Activated T-cell treated with anti-CD3 and anti-CD28 coated beads, Interleukin-2, amount 50 U/mL, for 4 hours (primary cell): ENCODE measurements at regions not wholly inside any gene's neighbourhood (a gene's known extent, or its start where the extent isn't known, plus 50 kb on each side); places are given as distances from the start of the nearest gene placed in this dataset.

Experiments used
- ATAC-seq, 2 donors: fragments of 200-7000 bp; cut with Tn5 transposase; one replicate each; pipeline ENCODE4 v1.10.0; 2021
- DNase-seq: peaks from one replicate; pipeline ENCODE4 v3.0.0-alpha.2; 2020
- H3K27me3 Mint-ChIP-seq: one replicate; pipeline ENCODE4 v1.8.0; 2021; ENCODE audit warnings: low read depth, mixed read lengths
- H3K36me3 Mint-ChIP-seq: one replicate; pipeline ENCODE4 v1.8.0; 2022; ENCODE audit warnings: mixed read lengths; ENCODE audit not compliant: insufficient read depth
- H3K4me1 Mint-ChIP-seq: one replicate; pipeline ENCODE4 v1.8.0; 2021; ENCODE audit warnings: low read depth, mixed read lengths
- H3K4me3 Mint-ChIP-seq: one replicate; pipeline ENCODE4 v1.8.0; 2021; ENCODE audit warnings: mild to moderate bottlenecking, moderate library complexity, mixed read lengths
- H3K9me3 Mint-ChIP-seq: one replicate; pipeline ENCODE4 v1.8.0; 2021; ENCODE audit warnings: mixed read lengths

DNA sequence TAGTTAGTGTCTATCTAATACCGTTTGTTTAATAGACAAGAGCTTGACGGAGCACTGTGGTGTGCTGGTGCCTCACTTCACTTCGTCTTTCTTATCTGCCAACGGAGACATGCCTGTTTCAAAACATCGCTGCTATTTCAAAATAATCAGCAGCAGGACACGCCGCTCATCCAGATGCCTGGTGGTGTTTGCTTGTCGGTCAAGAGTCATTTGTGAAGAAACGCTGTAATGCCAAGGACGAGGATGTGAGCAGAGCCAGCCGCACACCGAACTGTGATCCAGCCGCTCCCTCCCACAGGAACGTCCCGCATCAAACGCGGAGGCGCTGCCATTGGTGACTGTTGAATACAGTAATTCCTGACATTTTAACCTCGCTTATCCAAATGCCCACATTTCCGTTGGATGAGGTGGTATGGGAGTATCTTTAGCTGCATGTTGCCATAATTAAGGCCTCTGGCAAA, 432.4 kb downstream of the FBXO15 start:
- DNase-seq (no peak), ATAC-seq (no peak)
- H3K4me3 Mint-ChIP-seq = no peak overlapping the region
- H3K4me1 Mint-ChIP-seq = no peaks in the 10 kb centered on the region
- H3K9me3 Mint-ChIP-seq = no peaks in the 10 kb centered on the region
- no peaks in the 10 kb centered on the region for H3K36me3 Mint-ChIP-seq
- H3K27me3 Mint-ChIP-seq = no peaks in the 10 kb centered on the region

DNA sequence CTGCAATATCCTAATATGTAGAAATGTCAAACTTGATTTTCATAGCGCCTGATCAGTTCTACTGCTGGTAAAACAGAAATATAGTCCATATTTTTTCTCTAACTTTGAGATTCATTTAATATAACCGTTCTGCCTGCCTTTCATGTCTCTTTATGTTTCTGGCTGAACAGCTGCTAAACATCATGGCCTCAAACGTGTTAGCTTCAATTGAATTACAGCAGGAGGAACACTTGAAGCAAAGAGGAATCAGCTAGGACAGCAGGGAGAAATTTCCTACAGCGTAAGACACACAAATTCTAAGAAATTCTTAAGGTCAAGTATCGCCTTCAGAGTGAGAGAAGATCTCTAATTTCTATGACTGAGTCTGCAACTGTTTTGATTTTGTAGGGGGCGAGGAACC, 433.2 kb downstream of the FBXO15 start:
- Mint-ChIP-seq H3K27me3 (no peaks in the 10 kb centered on the region), H3K36me3 (no peaks in the 10 kb centered on the region), H3K4me1 (no peaks in the 10 kb centered on the region), H3K4me3 (no peak overlapping the region), H3K9me3 (no peaks in the 10 kb centered on the region)
- no peak for DNase-seq
- no peak for ATAC-seq

DNA sequence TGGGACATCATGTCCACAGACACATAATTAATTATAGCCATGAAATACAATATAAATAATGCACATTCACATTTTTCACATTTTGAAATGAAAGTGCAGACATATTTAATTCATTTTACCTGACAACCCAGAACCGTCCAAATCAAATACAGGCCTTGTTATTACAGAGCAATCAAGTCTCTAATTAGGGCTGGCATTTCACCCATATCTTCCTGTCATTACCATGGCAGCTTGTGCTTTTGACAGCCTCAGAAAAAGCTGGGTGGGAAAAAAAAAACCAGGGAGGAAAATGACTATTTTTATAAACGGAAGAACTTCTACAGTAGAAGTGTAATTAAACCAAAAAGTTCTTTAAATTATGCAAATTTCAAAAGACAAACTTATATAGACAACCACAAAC, 436.4 kb downstream of the FBXO15 start:
- no peak overlapping the region for H3K4me3 Mint-ChIP-seq

DNA sequence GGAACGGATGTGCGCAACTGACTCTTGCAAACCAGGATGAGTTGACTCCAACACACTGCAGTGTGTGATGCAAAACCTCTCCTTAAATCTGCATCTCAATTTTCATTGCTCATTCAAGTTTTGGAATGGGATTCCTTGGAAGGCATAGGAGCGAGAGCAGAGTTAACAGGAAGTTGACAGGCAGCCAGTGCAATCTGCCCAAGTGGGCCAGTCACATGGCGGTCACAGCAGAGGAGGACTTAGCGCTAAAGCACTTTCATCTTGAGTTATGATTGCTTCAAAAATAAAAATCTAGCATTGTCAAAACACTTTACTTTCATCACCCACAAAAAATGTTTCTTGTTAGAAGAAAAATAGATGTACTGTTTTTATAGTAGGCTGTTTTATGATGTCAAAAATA, 439.0 kb downstream of the FBXO15 start:
- Mint-ChIP-seq H3K4me1 (no peaks in the 10 kb centered on the region), H3K27me3 (no peaks in the 10 kb centered on the region), H3K36me3 (no peaks in the 10 kb centered on the region), H3K9me3 (peaks cover 6% of the 10 kb centered on the region), H3K4me3 (no peak overlapping the region)
- no peak for ATAC-seq
- DNase-seq = no peak

More for the DNA sequence above, 436.4 kb downstream of the FBXO15 start:
- DNase-seq (no peak), ATAC-seq (no peak)
- peaks cover 3% of the 10 kb centered on the region for H3K9me3 Mint-ChIP-seq
- no peaks in the 10 kb centered on the region for H3K36me3 Mint-ChIP-seq
- H3K4me1 Mint-ChIP-seq = no peaks in the 10 kb centered on the region
- no peaks in the 10 kb centered on the region for H3K27me3 Mint-ChIP-seq

DNA sequence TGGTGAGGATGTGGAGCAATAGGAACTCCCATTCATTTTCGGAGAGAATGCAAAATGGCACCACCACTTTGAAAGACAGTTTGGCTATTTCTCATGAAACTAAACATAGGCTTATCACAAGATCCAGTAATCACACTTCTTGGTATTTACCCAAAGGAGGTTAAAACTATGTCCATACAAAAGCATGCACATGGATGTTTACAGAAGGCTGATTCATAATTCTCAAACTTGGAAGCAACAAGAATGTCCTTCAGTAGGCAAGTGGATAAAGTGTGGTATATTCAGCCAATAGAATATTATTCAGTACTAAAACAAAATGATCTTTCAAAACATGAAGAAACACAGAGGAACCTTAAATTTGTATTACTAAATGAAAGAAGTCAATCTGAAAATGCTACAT, 440.6 kb downstream of the FBXO15 start:
- Mint-ChIP-seq H3K9me3 (peaks cover 6% of the 10 kb centered on the region), H3K36me3 (no peaks in the 10 kb centered on the region), H3K4me1 (no peaks in the 10 kb centered on the region), H3K4me3 (no peak overlapping the region), H3K27me3 (no peaks in the 10 kb centered on the region)
- DNase-seq (no peak), ATAC-seq (no peak)

DNA sequence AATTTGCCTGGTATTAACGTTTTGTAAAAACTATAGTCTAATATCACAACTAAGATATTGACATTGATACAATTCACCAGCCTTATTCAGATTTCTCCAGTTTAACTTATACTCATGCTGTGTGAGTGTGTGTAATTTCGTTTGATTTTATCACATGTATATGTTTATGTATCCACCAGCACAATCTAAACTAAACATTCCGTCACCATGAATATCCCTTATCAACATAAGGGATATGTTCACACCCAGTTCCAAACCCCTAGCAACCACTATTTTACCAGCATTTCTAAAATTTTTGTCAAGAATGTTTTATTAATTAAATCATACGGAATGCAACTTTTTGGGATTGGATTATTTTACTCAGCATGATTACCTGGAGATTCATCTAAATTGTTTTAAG, 450.3 kb downstream of the FBXO15 start:
- no peaks in the 10 kb centered on the region for H3K27me3 Mint-ChIP-seq
- H3K4me3 Mint-ChIP-seq = no peak overlapping the region
- H3K36me3 Mint-ChIP-seq = no peaks in the 10 kb centered on the region
- no peak for DNase-seq
- H3K4me1 Mint-ChIP-seq = no peaks in the 10 kb centered on the region
- no peak for ATAC-seq
- peaks cover 5% of the 10 kb centered on the region for H3K9me3 Mint-ChIP-seq

DNA sequence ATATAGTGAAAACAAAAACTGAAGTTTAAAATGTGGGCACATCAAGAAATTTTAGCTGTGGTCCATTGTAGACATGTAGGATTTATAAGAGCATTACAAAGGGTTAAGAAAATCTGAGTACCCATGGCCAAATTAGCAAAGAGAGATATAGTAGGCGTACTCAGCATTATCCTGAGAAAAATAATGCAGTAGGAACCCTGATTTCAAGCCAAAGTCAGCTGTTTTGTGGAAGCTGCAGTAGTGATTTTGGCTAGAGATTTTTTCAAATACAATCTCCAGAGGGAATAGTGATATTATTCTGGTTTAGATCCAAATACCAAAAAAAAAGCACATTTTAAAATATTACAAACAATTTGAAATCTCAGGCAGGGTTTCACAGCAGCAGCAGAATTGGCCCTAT, 450.9 kb downstream of the FBXO15 start:
- no peaks in the 10 kb centered on the region for H3K27me3 Mint-ChIP-seq
- ATAC-seq (no peak), DNase-seq (no peak)
- H3K4me3 Mint-ChIP-seq = no peak overlapping the region
- H3K4me1 Mint-ChIP-seq = no peaks in the 10 kb centered on the region
- peaks cover 5% of the 10 kb centered on the region for H3K9me3 Mint-ChIP-seq
- no peaks in the 10 kb centered on the region for H3K36me3 Mint-ChIP-seq

DNA sequence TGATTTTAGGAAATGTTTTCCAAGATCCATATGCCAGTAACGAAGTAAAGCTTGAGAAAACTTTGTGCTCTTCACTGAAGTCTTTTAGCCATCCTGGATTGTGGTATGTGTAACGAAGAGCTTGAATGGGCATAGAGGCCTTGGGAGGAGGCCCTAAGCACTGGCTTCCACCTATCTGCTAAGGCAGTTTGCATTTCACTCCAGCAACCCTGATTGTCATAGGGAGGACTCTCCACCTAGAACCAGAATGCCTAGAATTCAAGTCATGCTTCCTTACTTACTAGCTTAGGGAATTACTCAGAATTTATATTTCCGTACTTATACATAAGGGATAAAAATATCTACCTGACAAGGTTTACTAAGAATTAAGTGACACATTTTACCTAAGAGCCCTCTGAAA, 451.5 kb downstream of the FBXO15 start:
- Mint-ChIP-seq H3K4me3 (no peak overlapping the region), H3K36me3 (no peaks in the 10 kb centered on the region), H3K4me1 (no peaks in the 10 kb centered on the region), H3K9me3 (peaks cover 5% of the 10 kb centered on the region), H3K27me3 (no peaks in the 10 kb centered on the region)
- ATAC-seq = no peak
- no peak for DNase-seq

DNA sequence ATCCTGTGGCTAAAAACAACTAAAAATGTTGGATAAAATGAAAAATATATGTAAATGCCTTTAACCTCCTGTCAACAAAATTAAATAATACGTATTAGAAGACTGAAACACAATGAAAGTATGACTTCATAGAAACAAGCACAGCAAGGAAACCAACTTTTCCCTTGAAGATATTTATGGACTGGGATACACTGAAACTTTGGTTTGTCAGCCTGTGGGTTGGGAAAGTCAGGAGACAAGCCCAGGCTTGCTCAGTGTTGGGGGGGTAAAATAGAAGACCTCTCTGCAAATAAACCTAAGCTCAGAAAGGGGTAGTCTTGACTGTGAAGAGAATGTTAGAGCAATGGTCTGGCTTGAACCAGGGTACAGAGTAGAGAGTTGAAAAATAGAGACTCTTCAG, 454.5 kb downstream of the FBXO15 start:
- no peaks in the 10 kb centered on the region for H3K4me1 Mint-ChIP-seq
- no peaks in the 10 kb centered on the region for H3K27me3 Mint-ChIP-seq
- ATAC-seq = no peak

DNA sequence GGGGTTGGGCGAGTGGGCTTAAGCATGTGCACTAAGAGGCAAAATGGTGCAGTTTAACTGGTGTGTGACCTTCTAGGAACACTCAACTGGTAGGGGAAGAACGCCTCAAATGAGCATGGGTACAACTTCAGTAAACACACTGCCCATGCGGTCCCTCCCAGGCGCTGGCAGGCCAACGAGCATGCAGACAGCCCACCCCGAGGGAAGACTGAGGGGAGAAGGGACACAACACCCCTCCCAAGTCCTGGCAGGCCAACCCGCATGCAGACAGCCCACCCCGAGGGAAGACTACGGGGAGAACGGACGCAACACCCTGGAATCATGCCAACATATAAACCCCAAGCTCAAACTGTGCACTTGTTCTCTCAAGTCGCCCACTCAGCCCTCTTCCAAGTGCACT, 456.0 kb downstream of the FBXO15 start:
- no peak for ATAC-seq
- H3K4me1 Mint-ChIP-seq = no peaks in the 10 kb centered on the region
- no peaks in the 10 kb centered on the region for H3K36me3 Mint-ChIP-seq
- no peak overlapping the region for H3K4me3 Mint-ChIP-seq
- H3K9me3 Mint-ChIP-seq = peaks cover 5% of the 10 kb centered on the region
- DNase-seq = no peak
- H3K27me3 Mint-ChIP-seq = no peaks in the 10 kb centered on the region

More for the DNA sequence above, 454.5 kb downstream of the FBXO15 start:
- H3K9me3 Mint-ChIP-seq = peaks cover 5% of the 10 kb centered on the region
- DNase-seq = no peak
- H3K4me3 Mint-ChIP-seq = no peak overlapping the region
- no peaks in the 10 kb centered on the region for H3K36me3 Mint-ChIP-seq

DNA sequence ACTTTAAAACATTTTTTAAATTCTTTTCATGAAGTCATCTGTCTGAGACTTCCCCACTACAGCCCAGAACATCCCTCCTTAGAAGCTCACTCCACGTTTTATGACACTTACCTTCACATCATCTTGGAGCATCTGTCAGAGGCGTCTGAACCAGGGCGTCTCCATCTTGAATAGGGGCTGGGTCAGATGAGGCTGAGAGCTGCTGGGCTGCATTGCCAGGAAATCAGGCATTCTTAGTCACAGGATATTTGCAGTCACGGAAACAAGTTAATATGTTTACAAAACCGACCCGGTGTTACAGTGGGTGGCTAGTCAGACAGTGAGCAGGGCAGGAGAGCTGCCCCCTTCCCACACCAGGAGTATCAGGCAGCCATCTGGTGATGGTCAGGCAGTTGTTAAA, 456.5 kb downstream of the FBXO15 start:
- Mint-ChIP-seq H3K4me3 (no peak overlapping the region), H3K36me3 (no peaks in the 10 kb centered on the region), H3K27me3 (no peaks in the 10 kb centered on the region), H3K4me1 (no peaks in the 10 kb centered on the region), H3K9me3 (peaks cover 5% of the 10 kb centered on the region)
- ATAC-seq (no peak), DNase-seq (no peak)

DNA sequence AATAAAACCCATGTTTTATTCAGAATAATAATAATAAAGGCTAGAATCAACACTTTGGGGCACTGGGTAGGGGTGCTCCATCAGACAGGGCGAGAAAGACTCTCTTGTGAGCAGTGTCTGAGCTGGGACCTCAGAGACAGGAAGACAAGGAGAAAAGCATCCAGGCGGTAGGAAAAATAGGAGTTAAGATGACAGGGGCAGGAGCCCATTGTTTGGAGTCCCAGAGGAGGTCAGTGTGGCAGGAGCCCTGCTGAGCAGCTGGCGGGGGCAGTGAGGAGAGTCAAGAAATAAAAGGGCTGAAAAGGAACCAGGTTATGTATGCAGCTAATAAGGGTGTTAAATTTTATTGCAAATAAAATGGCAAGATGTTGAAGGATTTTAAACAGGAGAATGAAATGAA, 457.4 kb downstream of the FBXO15 start:
- no peak for ATAC-seq
- no peaks in the 10 kb centered on the region for H3K4me1 Mint-ChIP-seq
- H3K36me3 Mint-ChIP-seq = no peaks in the 10 kb centered on the region
- H3K27me3 Mint-ChIP-seq = no peaks in the 10 kb centered on the region
- no peak overlapping the region for H3K4me3 Mint-ChIP-seq
- no peak for DNase-seq
- H3K9me3 Mint-ChIP-seq = peaks cover 5% of the 10 kb centered on the region

DNA sequence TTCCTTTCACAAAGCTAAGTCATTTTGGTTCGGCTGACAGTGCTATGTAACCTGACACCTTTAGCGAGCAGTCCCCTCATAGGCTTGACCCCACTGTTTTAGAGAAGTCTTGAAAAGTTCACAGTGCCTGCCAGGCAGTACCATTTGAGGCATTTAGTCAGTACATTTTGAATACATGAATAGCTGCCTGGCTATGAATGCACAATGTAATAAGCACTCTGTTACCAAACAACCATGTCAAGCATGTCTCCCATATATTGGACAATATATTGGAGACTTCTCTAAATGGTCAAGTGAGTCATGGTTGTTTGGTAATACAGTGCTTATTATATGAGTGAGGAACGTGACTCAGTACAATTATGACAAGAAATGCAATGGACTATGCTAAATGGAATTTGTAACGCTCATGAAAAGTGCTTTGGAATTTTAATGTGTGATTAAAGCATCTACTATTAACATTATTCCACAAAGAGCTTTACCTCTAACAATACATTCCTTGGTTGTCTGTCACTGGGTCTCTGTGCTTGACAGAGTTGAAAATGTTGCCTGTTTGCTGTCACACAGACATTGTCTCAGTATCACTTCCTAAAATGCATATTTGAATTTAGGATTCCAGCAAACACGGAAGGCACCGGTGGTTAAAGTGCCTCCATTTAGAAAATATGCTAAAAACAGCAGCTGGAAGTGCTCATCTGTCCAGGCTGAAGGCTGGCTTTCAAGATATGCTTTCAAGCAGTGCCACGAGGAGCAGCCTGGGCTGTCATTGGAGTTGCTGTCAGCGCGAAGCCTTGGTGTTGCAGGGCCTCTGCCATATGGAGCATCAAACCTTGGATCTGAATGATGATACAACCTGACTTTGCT, 458.6 kb downstream of the FBXO15 start:
- Mint-ChIP-seq H3K27me3 (no peaks in the 10 kb centered on the region), H3K4me3 (no peak overlapping the region), H3K9me3 (peaks cover 5% of the 10 kb centered on the region), H3K4me1 (no peaks in the 10 kb centered on the region), H3K36me3 (no peaks in the 10 kb centered on the region)
- no peak for DNase-seq
- no peak for ATAC-seq

DNA sequence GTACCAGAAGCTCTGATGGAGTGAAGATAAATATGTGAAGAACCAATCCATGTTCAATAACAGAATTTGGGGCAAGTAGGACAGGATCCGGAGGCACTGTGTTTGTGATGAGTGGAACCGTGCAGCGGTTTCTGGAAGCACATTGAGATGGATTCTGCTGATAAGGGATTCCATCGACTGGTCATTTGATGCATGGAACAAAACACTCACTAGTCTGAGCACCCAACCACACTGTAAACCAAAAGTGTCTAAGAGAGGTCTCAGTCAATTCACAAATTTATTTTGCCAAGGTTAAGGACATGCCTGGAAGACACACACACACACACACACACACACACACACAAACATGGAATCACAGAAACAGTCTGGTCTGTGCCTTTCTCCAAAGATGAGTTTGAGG, 459.5 kb downstream of the FBXO15 start:
- no peaks in the 10 kb centered on the region for H3K36me3 Mint-ChIP-seq
- no peaks in the 10 kb centered on the region for H3K27me3 Mint-ChIP-seq
- no peaks in the 10 kb centered on the region for H3K4me1 Mint-ChIP-seq
- peaks cover under 1% of the 10 kb centered on the region for H3K9me3 Mint-ChIP-seq
- no peak for ATAC-seq
- DNase-seq = no peak
- H3K4me3 Mint-ChIP-seq = no peak overlapping the region

DNA sequence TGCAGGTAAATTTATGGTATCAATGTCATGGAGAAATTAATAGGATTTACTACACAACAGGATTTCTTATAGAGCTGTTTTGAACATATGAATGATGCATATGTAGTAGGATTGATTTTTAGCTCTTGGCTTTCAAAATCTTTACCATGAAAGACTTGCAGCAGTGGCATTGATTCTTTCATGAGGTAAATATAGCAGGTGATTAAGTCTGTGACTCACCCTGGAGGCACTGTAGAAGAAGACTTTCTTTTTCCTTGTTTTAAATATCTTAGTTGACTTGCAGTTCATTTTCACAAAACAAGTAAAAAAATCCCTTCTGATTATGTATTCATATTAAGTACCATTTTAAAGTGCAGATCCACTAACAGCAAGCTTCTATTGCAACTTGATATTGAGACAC, 463.0 kb downstream of the FBXO15 start:
- no peaks in the 10 kb centered on the region for H3K36me3 Mint-ChIP-seq
- no peaks in the 10 kb centered on the region for H3K27me3 Mint-ChIP-seq
- DNase-seq = no peak
- no peak for ATAC-seq
- no peaks in the 10 kb centered on the region for H3K9me3 Mint-ChIP-seq
- H3K4me1 Mint-ChIP-seq = no peaks in the 10 kb centered on the region
- H3K4me3 Mint-ChIP-seq = no peak overlapping the region
